ENCODE measurements at regions not wholly inside any gene's neighbourhood (a gene's known extent, or its start where the extent isn't known, plus 50 kb on each side); places are given as distances from the start of the nearest gene placed in this dataset.

- Histone ChIP-seq H3K4me3 (no peak overlapping the region), H3K27ac (no peak overlapping the region), H3K36me3 (replicated peaks in 1 of 2) (no peaks in the 10 kb centered on the region), H3K27me3 (no peaks in the 10 kb centered on the region), H3K4me1 (replicated peaks in 1 of 2) (no peaks in the 10 kb centered on the region), H3K9me3 (replicated peaks in 1 of 3) (no peaks in the 10 kb centered on the region)
- DNase-seq = no peak
- TF ChIP-seq CTCF (IDR thresholded peaks at IDR 0.05) (no peak), POLR2A (IDR thresholded peaks at IDR 0.05) (no peak)
- intact Hi-C loops (cut with DNase I) = no loop called here
- WGBS, 4 donors = 51 to 71% (median 63%) methylated on average over 2 of the region's 2 CpGs
These were observed 536.1 kb downstream of the SLC4A3 start for GRCh38 chr2:220163486-220163885.

- no peak for DNase-seq
- Histone ChIP-seq H3K4me3 (no peak overlapping the region), H3K27me3 (no peaks in the 10 kb centered on the region), H3K27ac (no peak overlapping the region), H3K9me3 (replicated peaks in 1 of 3) (no peaks in the 10 kb centered on the region), H3K36me3 (replicated peaks in 1 of 2) (no peaks in the 10 kb centered on the region), H3K4me1 (replicated peaks in 1 of 2) (no peaks in the 10 kb centered on the region)
- TF ChIP-seq POLR2A (IDR thresholded peaks at IDR 0.05) (no peak), CTCF (IDR thresholded peaks at IDR 0.05) (no peak)
- WGBS, 4 donors = 47 to 72% (median 63%) methylated on average over 4 of the region's 4 CpGs
- intact Hi-C loops (cut with DNase I) = no loop called here
These were observed 538.0 kb downstream of the SLC4A3 start for GRCh38 chr2:220165401-220165800.

GRCh38 chr2:220166616-220167015 lies 539.2 kb downstream of the SLC4A3 start:
- 59 to 68% (median 60%) methylated on average over 3 of the region's 3 CpGs for WGBS, 4 donors
- Histone ChIP-seq H3K27ac (no peak overlapping the region), H3K36me3 (replicated peaks in 1 of 2) (no peaks in the 10 kb centered on the region), H3K9me3 (replicated peaks in 1 of 3) (no peaks in the 10 kb centered on the region), H3K4me1 (replicated peaks in 1 of 2) (no peaks in the 10 kb centered on the region), H3K27me3 (no peaks in the 10 kb centered on the region), H3K4me3 (no peak overlapping the region)
- TF ChIP-seq CTCF (IDR thresholded peaks at IDR 0.05) (no peak), POLR2A (IDR thresholded peaks at IDR 0.05) (no peak)
- intact Hi-C loops (cut with DNase I) = no loop called here
- no peak for DNase-seq

GRCh38 chr2:220167956-220168355 lies 540.5 kb downstream of the SLC4A3 start:
- intact Hi-C loops (cut with DNase I) = no loop called here
- 78 to 93% (median 86%) methylated on average over 4 of the region's 4 CpGs for WGBS, 4 donors

GRCh38 chr2:220168891-220169546 lies 541.6 kb downstream of the SLC4A3 start:
- DNase-seq = no peak
- WGBS, 4 donors = 81 to 87% (median 85%) methylated on average over 4 of the region's 4 CpGs
- H3K4me3 ChIP-seq = no peak overlapping the region
- TF ChIP-seq CTCF (IDR thresholded peaks at IDR 0.05) (no peak), POLR2A (IDR thresholded peaks at IDR 0.05) (no peak)
- no peaks in the 10 kb centered on the region for H3K9me3 ChIP-seq (replicated peaks in 1 of 3)
- intact Hi-C loops (cut with DNase I) = no loop called here
- H3K36me3 ChIP-seq (replicated peaks in 1 of 2) = no peaks in the 10 kb centered on the region
- no peaks in the 10 kb centered on the region for H3K27me3 ChIP-seq
- no peaks in the 10 kb centered on the region for H3K4me1 ChIP-seq (replicated peaks in 1 of 2)
- no peak overlapping the region for H3K27ac ChIP-seq

More at GRCh38 chr2:220167956-220168355, 540.5 kb downstream of the SLC4A3 start:
- H3K36me3 ChIP-seq (replicated peaks in 1 of 2) = no peaks in the 10 kb centered on the region
- H3K27ac ChIP-seq = no peak overlapping the region
- no peak for DNase-seq
- H3K9me3 ChIP-seq (replicated peaks in 1 of 3) = no peaks in the 10 kb centered on the region
- H3K4me1 ChIP-seq (replicated peaks in 1 of 2) = no peaks in the 10 kb centered on the region
- H3K27me3 ChIP-seq = no peaks in the 10 kb centered on the region
- H3K4me3 ChIP-seq = no peak overlapping the region
- TF ChIP-seq POLR2A (IDR thresholded peaks at IDR 0.05) = no peak
